OCI-LY7 (cell line): ENCODE measurements at regions not wholly inside any gene's neighbourhood (a gene's known extent, or its start where the extent isn't known, plus 50 kb on each side); places are given as distances from the start of the nearest gene placed in this dataset.

Experiments
- BruUV-seq: library from RNA; stranded (reverse); fragments of 400-500 nt; replicated peaks from 2 replicates; lab custom pipeline; 2021; lab: Mats Ljungman, UMichigan
- CTCF ChIA-PET: fragments of 300-600 bp; sonication (Branson Sonifier 250); formaldehyde crosslinking; loops from one replicate; lab custom pipeline; 2022; ENCODE audit warnings: antibody characterized with exemption; ENCODE audit not compliant: unreplicated experiment; lab: Charles Lee
- POLR2A ChIA-PET: fragments of 300-600 bp; sonication (Branson Sonifier 250); formaldehyde crosslinking; loops from one replicate; lab custom pipeline; 2022; ENCODE audit warnings: antibody characterized with exemption; lab: Charles Lee
- DNase-seq: peaks from one replicate; pipeline ENCODE4 v3.0.0-alpha.2; 2015; ENCODE audit warnings: low spot score
- H2AFZ ChIP-seq: fragments of 200-600 bp; sonication (generic), shearing (Covaris generic); 2 replicates; pipeline ENCODE4 v1.6.1; 2014; ENCODE audit warnings: mild to moderate bottlenecking, antibody characterized with exemption, low read length, moderate library complexity
- H3K27ac ChIP-seq: fragments of 200-600 bp; sonication (generic); 2 replicates; pipeline ENCODE4 v1.5.1; 2014; ENCODE audit warnings: mixed run types, low read depth, mild to moderate bottlenecking, moderate library complexity, low read length, inconsistent platforms; ENCODE audit not compliant: poor library complexity, severe bottlenecking
- H3K36me3 ChIP-seq: fragments of 200-600 bp; sonication (generic); 2 replicates; pipeline ENCODE4 v1.6.1; 2014; ENCODE audit warnings: mild to moderate bottlenecking, antibody characterized with exemption, low read length, moderate library complexity, mixed read lengths; ENCODE audit not compliant: insufficient read depth
- H3K4me1 ChIP-seq: fragments of 200-600 bp; sonication (generic); 2 replicates; pipeline ENCODE4 v1.5.1; 2014; ENCODE audit warnings: mild to moderate bottlenecking, low read length; ENCODE audit not compliant: insufficient read depth, poor library complexity, severe bottlenecking
- H3K4me2 ChIP-seq: fragments of 200-600 bp; sonication (generic); 2 replicates; pipeline ENCODE4 v1.6.1; 2014; ENCODE audit warnings: mild to moderate bottlenecking, low read length
- H3K4me3 ChIP-seq: fragments of 200-600 bp; sonication (generic); 2 replicates; pipeline ENCODE4 v1.5.1; 2014; ENCODE audit warnings: mild to moderate bottlenecking, low read depth, low read length; ENCODE audit not compliant: poor library complexity, severe bottlenecking
- H3K79me2 ChIP-seq: fragments of 200-600 bp; sonication (generic); 2 replicates; pipeline ENCODE4 v1.6.1; 2016; ENCODE audit warnings: low read depth, mild to moderate bottlenecking, low read length, moderate library complexity, mixed read lengths; ENCODE audit not compliant: insufficient read depth
- H3K9me2 ChIP-seq: fragments of 200-600 bp; sonication (generic); 2 replicates; pipeline ENCODE4 v1.6.1; 2016; ENCODE audit warnings: mild to moderate bottlenecking, low read length, mixed read lengths; ENCODE audit not compliant: insufficient read depth
- H3K9me3 ChIP-seq: fragments of 200-600 bp; sonication (generic); 2 replicates; pipeline ENCODE4 v1.6.1; 2014; ENCODE audit warnings: mild to moderate bottlenecking, mixed run types, low read length, mixed read lengths
- H4K20me1 ChIP-seq: fragments of 200-600 bp; sonication (generic); 2 replicates; pipeline ENCODE4 v1.6.1; 2014; ENCODE audit warnings: mild to moderate bottlenecking, antibody characterized with exemption, low read length, moderate library complexity, mixed read lengths; ENCODE audit not compliant: insufficient read depth
- EZH2phosphoT487 ChIP-seq: fragments of 200-600 bp; sonication (generic); IDR thresholded peaks from 2 replicates; pipeline ENCODE4 v1.6.1; 2018; ENCODE audit warnings: low read depth, borderline replicate concordance, mild to moderate bottlenecking, mixed run types, antibody characterized with exemption, low read length, moderate library complexity, mixed read lengths
- intact Hi-C: fragments of 100-400 bp; cut with micrococcal nuclease; formaldehyde crosslinking; loops from one replicate; pipeline ENCODE4 v1.10.0; 2022; ENCODE audit not compliant: unreplicated experiment
- TF ChIP-seq, protein P1 (sequence below): fragments of 200-600 bp; sonication (generic); conservative IDR thresholded peaks from 2 replicates; pipeline ENCODE4 v1.5.1; 2014; ENCODE audit warnings: mild to moderate bottlenecking, antibody characterized with exemption, low read length, moderate library complexity, mixed read lengths

DNA sequence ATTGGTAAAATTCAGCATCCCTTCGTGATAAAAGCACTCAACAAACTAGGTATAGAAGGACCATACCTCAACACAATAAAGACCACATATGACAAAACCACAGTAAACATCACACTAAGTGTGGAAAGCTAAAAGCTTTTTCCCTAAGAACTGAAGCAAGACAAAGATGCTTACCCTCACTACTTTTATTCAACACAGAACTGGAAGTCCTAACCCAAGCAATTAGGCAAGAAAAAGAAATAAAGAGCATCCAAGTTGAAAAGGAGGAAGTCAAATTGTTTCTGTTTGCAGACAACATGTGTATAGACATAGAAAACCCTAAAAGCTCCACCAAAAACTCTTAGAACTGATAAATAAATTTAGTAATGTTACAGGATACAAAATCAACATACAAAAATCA is 271.7 kb downstream of the RBM43 start:
- H3K36me3 ChIP-seq = no peaks in the 10 kb centered on the region
- no peaks in the 10 kb centered on the region for H3K4me1 ChIP-seq
- H3K79me2 ChIP-seq = no peaks in the 10 kb centered on the region
- intact Hi-C loops = no loop called here
- no peak overlapping the region for H3K27ac ChIP-seq
- no TSS peak for BruUV-seq
- no peaks in the 10 kb centered on the region for H4K20me1 ChIP-seq
- no peak overlapping the region for H3K4me2 ChIP-seq
- no peak overlapping the region for H2AFZ ChIP-seq
- ChIA-PET CTCF (no interaction called here), POLR2A (no interaction called here)
- no peak overlapping the region for H3K4me3 ChIP-seq
- TF ChIP-seq EZH2phosphoT487 = no peak
- TF ChIP-seq, protein P1, sequence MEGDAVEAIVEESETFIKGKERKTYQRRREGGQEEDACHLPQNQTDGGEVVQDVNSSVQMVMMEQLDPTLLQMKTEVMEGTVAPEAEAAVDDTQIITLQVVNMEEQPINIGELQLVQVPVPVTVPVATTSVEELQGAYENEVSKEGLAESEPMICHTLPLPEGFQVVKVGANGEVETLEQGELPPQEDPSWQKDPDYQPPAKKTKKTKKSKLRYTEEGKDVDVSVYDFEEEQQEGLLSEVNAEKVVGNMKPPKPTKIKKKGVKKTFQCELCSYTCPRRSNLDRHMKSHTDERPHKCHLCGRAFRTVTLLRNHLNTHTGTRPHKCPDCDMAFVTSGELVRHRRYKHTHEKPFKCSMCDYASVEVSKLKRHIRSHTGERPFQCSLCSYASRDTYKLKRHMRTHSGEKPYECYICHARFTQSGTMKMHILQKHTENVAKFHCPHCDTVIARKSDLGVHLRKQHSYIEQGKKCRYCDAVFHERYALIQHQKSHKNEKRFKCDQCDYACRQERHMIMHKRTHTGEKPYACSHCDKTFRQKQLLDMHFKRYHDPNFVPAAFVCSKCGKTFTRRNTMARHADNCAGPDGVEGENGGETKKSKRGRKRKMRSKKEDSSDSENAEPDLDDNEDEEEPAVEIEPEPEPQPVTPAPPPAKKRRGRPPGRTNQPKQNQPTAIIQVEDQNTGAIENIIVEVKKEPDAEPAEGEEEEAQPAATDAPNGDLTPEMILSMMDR = no peak
- no peaks in the 10 kb centered on the region for H3K9me2 ChIP-seq
- DNase-seq = no peak
- no peaks in the 10 kb centered on the region for H3K9me3 ChIP-seq

DNA sequence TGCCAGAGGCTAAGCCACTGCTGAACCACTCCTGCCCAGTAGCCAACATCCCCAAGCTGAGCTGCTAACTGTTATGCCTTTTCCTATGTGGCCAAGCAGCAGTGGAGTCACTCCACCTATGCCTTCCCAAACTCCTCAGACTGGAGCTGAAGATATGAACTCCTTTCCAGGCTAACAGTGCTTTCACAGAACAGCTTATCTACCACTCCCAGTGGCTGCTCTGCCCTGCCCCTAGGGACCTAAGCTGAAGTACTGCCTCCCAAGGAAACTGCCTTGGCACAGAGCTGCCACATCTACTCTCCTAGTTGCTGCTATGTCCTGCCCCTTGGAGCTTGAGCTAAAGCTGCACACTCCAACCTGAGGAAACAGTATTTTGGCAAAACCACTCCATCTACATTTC is 275.9 kb downstream of the RBM43 start:
- TF ChIP-seq EZH2phosphoT487 = no peak
- TF ChIP-seq, protein P1 = no peak
- H3K36me3 ChIP-seq = no peaks in the 10 kb centered on the region
- POLR2A ChIA-PET = no interaction called here

DNA sequence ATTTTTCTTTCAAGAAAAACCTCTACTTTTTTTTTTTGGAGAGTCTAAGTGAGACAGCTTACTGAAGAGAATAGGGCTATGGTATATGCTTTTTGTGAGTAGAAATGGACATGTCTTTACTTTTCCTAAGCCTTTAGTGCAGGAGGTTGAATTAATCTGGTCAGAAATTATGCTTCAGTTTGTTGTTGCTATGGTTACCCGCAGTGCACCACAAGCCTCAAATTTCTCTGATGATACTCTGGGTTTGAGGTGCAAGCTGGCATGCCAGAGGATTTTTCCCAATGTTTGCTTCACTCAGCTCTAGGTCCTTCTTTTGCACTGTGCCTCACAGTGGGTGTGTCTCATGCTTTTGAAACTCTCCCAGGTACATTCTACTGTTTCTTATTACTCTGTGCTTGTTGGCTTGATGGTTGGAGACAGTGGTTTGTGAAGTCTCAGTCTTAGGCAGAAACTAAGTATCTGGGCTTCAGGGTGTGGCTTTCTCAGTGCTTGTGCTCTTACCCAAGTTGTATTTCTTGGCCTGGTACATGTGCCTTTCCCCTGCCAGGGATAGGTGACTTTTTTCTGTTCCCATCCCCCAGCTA is 278.3 kb downstream of the RBM43 start:
- no peak overlapping the region for H3K27ac ChIP-seq
- no peak overlapping the region for H3K4me3 ChIP-seq
- BruUV-seq = no TSS peak
- TF ChIP-seq EZH2phosphoT487 = no peak
- TF ChIP-seq, protein P1 = no peak
- no peak overlapping the region for H3K4me2 ChIP-seq
- H3K9me3 ChIP-seq = no peaks in the 10 kb centered on the region
- H3K9me2 ChIP-seq = no peaks in the 10 kb centered on the region
- no peak overlapping the region for H2AFZ ChIP-seq
- H3K4me1 ChIP-seq = no peaks in the 10 kb centered on the region
- POLR2A ChIA-PET = no interaction called here
- intact Hi-C loops = no loop called here
- H3K79me2 ChIP-seq = no peaks in the 10 kb centered on the region
- no peaks in the 10 kb centered on the region for H4K20me1 ChIP-seq
- no peaks in the 10 kb centered on the region for H3K36me3 ChIP-seq
- no peak for DNase-seq
- CTCF ChIA-PET = no interaction called here

More for the DNA sequence above, 275.9 kb downstream of the RBM43 start:
- Histone ChIP-seq H3K9me2 (no peaks in the 10 kb centered on the region), H2AFZ (no peak overlapping the region), H3K9me3 (no peaks in the 10 kb centered on the region), H3K27ac (no peak overlapping the region), H3K79me2 (no peaks in the 10 kb centered on the region), H3K4me1 (no peaks in the 10 kb centered on the region), H4K20me1 (no peaks in the 10 kb centered on the region), H3K4me2 (no peak overlapping the region), H3K4me3 (no peak overlapping the region)
- intact Hi-C loops = no loop called here
- no TSS peak for BruUV-seq
- CTCF ChIA-PET = no interaction called here
- DNase-seq = no peak
